GM18499 (cell line): ENCODE measurements at regions not wholly inside any gene's neighbourhood (a gene's known extent, or its start where the extent isn't known, plus 50 kb on each side); places are given as distances from the start of the nearest gene placed in this dataset.
"Not testable (repeated sequence)": the region's sequence is repeated elsewhere in the genome, so short reads cannot be mapped to it uniquely, and the experiment has no call there.

ENCODE experiments used
- ATAC-seq: cut with Tn5 transposase; IDR thresholded peaks from one replicate; pipeline ENCODE4 v1.9.1; 2021; ENCODE audit warnings: moderate number of reproducible peaks; ENCODE audit not compliant: insufficient read depth, unreplicated experiment

DNA sequence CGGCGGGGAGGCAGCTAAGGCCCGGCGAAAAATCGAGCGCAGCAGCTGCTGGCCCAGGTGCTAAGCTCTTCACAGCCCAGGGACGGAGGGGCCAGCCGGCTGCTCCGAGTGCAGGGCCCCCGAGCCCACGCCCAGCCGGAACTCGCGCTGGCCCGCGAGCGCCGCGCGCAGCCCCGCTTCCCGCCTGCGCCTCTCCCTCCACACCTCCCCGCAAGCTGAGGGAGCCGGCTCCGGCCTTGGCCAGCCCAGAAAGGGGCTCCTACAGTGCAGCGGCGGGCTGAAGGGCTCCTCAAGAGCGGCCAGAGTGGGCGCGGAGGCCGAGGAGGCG lies 591.7 kb downstream of the TRIB2 start:
- ATAC-seq: not testable (repeated sequence)

DNA sequence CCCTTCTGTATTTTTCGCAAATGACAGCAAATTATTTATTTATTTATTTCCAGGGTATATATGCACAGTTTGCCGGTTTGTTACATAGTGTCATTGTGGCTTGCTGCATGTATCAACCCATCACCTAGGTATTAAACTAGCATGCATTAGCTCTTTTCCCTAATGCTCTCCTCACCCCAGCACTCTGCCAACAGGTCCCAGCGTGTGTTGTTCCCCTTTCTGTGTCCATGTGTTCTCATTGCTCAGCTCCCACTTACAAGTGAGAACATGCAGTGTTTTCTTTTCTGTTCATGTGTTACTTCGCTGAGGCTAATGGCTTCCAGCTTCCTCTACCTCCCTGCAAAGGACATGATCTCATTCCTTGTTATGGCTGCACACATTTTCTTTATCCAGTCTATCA lies 592.3 kb downstream of the TRIB2 start:
- ATAC-seq: no peak

GRCh38 chr2:13332060-13332459 lies 615.3 kb downstream of the TRIB2 start:
- no peak for ATAC-seq

DNA sequence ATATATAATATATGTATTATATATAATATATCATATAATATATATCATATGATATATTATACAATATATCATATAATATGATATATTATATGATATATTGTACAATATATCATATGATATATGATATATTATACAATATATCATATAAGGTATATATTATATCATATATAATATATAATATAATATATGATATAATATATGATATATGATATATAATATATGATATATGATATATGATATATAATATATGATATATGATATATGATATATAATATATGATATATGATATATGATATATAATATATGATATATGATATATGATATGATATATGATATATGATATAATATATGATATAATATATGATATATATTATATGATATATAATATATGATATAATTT lies 617.3 kb downstream of the TRIB2 start:
- ATAC-seq: not testable (repeated sequence)

DNA sequence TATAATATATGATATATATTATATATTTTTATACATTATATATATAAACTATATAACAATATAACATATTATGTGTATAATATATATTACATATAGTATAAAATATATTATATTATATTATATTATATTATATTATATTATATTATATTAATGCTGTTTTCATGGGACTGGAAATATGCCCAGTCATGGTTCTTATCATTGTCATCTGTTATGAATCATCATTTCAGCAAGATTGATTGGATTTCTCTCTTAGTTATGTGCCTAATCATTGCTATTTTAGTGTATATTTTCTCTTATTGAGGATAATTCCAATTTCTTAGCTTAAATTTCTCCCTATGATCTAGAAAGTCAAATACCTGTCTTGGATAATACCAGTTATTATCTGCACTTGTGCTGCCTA lies 617.8 kb downstream of the TRIB2 start:
- no peak for ATAC-seq

DNA sequence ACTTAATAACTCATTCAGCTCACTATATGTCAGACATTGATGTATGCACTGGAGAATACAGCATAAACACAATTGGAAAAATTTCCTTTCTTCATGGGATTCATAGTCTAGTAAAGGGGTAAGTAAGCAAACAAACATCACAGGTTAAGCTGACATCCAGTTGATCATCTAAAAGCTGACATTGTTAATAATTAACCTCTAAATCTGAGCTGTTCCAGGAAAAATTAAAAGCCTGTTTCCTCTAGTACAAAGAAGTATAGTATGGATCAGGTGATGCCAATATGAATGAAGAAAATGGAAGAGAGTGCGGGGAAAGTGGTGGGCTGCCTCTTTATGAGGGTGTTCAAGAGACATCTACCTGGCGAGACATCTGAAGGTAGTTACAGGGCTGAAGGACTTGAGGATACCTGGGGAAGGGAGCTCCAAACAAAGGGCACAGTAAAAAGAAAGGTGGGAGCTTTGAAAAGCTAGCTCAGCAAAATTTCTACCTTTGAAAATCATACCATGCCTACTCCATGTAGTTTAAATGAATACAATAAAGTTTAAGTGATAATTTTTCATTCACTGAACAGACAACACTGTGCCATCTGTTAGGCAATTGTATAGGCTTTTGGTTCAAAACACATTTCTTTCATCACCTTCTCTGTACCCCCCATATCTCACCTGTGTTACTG lies 619.3 kb downstream of the TRIB2 start:
- ATAC-seq: no peak

DNA sequence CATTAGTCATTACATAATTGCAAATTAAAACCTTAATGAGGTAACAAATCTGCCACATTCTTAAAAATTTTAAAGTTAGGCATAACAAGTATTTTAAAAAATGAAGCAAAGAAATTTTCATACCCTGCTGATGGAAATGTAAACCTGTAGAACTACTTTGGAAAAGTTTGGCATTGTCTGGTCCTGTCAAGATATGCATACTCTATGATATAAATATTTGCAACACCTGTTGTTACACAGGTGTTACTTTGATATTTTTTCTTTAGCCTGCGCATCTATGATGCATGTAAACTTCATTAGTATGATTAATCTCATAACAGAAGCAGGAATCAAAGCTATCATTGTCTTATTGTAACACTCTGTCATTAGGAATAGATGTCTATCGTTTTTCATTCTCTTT lies 634.3 kb downstream of the TRIB2 start:
- ATAC-seq: no peak

GRCh38 chr2:13353083-13353482 lies 636.3 kb downstream of the TRIB2 start:
- ATAC-seq: no peak

GRCh38 chr2:13354031-13354430 lies 637.3 kb downstream of the TRIB2 start:
- ATAC-seq: no peak

- not testable (repeated sequence) for ATAC-seq
Observed at GRCh38 chr2:13381928-13382327, 665.2 kb downstream of the TRIB2 start.

DNA sequence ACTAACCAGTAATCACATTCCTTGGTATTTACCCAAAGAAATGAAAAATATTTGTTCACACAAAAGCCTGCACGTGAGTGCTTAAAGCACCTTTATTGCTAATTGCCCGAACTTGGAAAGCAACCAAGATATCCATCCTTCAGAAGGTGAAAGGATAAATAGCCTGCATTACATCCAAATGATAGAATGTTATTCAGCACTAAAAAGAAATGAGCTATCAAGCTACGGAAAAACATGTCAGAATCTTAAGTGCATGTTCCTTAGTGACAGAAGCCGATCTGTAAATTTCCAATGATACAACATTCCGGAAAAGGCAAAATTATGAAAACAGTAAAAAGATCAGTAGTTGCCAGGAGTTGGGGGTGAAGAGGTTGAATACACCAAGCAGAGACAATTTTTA lies 672.4 kb downstream of the TRIB2 start:
- not testable (repeated sequence) for ATAC-seq

DNA sequence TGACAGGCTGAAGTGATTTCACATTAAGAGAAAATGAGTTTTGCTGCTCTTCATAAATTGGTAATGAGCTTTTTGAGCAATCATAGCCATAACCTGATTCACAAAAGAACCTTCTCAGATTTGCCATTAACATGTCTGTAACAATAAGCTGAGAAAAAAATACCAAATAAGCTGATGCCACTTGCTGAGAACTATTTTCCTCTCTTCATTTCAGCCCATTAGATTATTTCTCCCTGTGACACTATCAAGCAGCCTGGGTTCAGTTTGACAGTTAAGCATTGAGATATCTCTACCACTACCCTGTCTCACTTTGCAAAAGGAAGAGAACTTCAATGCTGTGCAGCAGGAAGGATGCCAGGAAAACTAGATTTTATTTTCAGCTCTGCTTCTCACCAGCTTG lies 673.9 kb downstream of the TRIB2 start:
- ATAC-seq: no peak

DNA sequence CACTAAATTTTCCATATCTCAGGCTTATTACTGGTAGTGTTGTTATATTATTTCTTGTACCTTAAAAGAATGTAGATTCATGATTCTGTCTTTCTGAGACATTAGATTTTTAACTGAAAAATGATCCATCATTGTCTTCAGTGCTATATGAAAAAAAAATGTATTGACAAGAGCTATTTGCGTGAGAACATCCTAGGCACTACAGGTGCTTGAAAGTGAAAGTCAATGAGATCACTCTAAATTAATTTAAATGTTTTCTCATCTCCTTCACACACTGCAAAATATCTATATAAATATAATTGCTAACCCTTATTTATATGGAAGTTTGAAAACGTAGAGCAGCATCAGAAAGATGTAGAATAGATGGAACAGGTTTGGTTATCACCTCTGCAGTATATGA lies 684.6 kb downstream of the TRIB2 start:
- no peak for ATAC-seq

- no peak for ATAC-seq
Observed at GRCh38 chr2:13413989-13414388, 697.3 kb downstream of the TRIB2 start.

DNA sequence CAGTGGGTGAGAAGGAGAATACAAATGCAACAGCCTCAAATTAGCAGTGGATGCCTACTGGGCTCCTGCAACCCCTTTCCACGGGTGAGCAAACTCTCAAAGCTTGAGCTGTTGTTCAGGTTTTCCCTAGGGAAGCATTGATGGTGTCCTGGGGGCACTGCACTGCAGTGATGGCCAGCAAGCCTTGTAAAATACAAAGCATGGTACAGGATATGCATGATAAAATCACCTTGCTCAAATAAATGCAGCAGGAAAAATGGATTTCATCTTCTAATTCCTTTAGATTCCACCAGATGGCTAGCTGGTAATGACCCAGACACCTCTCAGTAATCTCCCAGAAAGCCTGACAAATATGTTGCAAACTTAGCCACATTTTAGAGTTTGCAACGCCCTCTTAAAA lies 698.2 kb downstream of the TRIB2 start:
- no peak for ATAC-seq

DNA sequence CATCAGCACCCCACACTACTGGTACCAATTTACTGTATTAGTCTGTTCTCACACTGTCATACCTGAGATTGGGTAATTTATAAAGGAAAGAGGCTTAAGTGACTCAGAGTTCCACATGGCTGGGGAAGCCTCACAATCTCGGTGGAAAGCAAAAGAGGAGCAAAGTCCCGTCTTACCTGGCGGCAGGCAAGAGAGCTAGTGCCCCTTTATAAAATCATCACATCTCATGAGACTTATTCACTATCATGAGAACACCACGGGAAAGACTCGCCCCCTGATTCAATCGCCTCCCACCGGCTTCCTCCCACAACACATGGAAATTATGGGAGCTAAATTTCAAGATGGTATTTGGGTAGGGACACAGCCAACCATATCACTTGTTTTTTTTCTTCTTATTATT lies 717.2 kb downstream of the TRIB2 start:
- ATAC-seq: no peak

DNA sequence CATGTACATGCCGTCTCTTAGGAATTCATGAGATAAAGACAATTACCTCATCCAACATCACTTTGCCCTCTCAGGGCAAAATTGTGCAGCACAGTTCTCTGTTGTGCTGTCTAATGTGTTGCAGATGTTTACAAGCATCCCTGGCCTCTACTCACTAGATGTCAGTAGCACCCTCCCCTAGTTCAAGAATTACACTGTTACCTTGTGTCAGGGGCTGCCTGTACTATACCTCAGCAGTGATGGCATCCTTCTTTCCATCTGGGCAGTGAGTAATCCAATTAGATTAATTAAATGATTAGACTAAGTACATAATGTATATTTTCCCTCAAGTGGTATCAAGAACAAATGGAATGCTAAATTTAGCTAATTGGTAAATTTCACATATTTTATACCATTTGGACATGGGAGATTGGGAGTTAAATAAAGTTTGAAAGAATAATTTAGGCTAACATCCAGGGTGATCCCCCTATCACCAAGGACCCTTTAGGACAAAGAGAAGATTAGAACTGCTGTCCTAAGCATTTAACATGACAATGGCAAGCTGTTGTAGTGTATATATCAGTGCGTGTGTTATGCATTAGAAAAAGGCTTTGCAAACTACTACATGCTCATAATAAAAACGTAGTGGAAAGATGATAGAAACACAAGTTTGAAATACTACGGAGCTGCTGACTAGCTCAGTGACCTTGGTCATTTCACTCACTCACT lies 727.0 kb downstream of the TRIB2 start:
- not testable (repeated sequence) for ATAC-seq

- ATAC-seq: no peak
Observed at GRCh38 chr2:13462464-13462863, 745.7 kb downstream of the TRIB2 start.

DNA sequence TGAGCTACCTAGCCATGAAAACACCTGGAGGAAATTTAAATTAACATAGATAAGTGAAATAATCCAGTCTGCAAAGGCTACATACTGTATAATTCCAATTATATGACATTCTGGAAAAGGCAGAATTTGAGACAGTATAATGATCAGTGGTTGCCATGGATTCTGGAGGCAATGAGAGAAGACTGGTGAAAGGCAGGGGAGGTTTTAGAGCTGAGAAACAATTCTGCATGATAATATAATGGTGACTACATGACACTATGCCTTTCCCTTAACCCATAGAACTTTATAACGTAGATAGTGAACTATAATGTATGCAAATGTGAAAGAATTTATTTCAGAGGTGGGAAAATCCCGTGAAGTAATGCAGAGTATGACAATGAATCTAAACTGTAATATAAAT lies 749.3 kb downstream of the TRIB2 start:
- ATAC-seq: no peak

GRCh38 chr2:13474538-13474937 lies 757.8 kb downstream of the TRIB2 start:
- no peak for ATAC-seq

GRCh38 chr2:13480057-13480456 lies 763.3 kb downstream of the TRIB2 start:
- peak; percentile 40 for ATAC-seq

GRCh38 chr2:13481201-13481600 lies 764.5 kb downstream of the TRIB2 start:
- no peak for ATAC-seq
